Panc1 (cell line): ENCODE measurements at regions not wholly inside any gene's neighbourhood (a gene's known extent, or its start where the extent isn't known, plus 50 kb on each side); places are given as distances from the start of the nearest gene placed in this dataset.

Experiments
- ATAC-seq: fragments of 200-7000 bp; cut with Tn5 transposase; 2 replicates; pipeline ENCODE4 v1.9.1; 2020; ENCODE audit warnings: mild to moderate bottlenecking, moderate library complexity
- BruUV-seq: library from RNA; stranded (reverse); fragments of 400-500 nt; replicated peaks from 2 replicates; lab custom pipeline; 2021; lab: Mats Ljungman, UMichigan
- CTCF ChIA-PET: fragments of 300-600 bp; sonication (Branson Sonifier 250); formaldehyde crosslinking; loops from one replicate; lab custom pipeline; 2022; ENCODE audit warnings: antibody characterized with exemption; lab: Charles Lee
- POLR2A ChIA-PET: fragments of 300-600 bp; sonication (Branson Sonifier 250); formaldehyde crosslinking; loops from one replicate; lab custom pipeline; 2022; ENCODE audit warnings: antibody characterized with exemption; lab: Charles Lee
- DNase-seq: peaks from one replicate; pipeline ENCODE4 v3.0.0-alpha.2; 2010; ENCODE audit warnings: low read depth, low spot score
- H3K27ac ChIP-seq: 2 replicates; pipeline ENCODE4 v1.5.1; 2011; ENCODE audit warnings: mild to moderate bottlenecking, low read length, inconsistent platforms
- H3K27me3 ChIP-seq: fragments of 200-500 bp; sonication (Bioruptor generic); 2 replicates; pipeline ENCODE4 v1.6.0; 2014; ENCODE audit warnings: low read length, inconsistent platforms; ENCODE audit not compliant: control insufficient read depth, insufficient read depth
- H3K36me3 ChIP-seq: fragments of 200-500 bp; sonication (Bioruptor generic); 2 replicates; pipeline ENCODE4 v1.5.1; 2014; ENCODE audit warnings: inconsistent platforms, mild to moderate bottlenecking, low read length, moderate library complexity; ENCODE audit not compliant: control insufficient read depth, insufficient read depth
- H3K4me1 ChIP-seq: 2 replicates; pipeline ENCODE4 v1.5.1; 2011; ENCODE audit warnings: inconsistent platforms, mild to moderate bottlenecking, low read length, moderate library complexity; ENCODE audit not compliant: control insufficient read depth, insufficient read depth
- H3K4me3 ChIP-seq, 2 experiments: 2 replicates each; pipeline ENCODE4 v1.5.1; 2011 to 2012; ENCODE audit warnings: low read depth in 2 of 2, low read length in 2 of 2, mild to moderate bottlenecking in 2 of 2, inconsistent platforms in 1 of 2, moderate library complexity in 1 of 2
- H3K9me3 ChIP-seq: fragments of 200-500 bp; sonication (Bioruptor generic); 2 replicates; pipeline ENCODE4 v1.5.1; 2014; ENCODE audit warnings: low read depth, mild to moderate bottlenecking, inconsistent platforms, low read length, moderate library complexity; ENCODE audit not compliant: control insufficient read depth, insufficient read depth
- CTCF ChIP-seq: fragments of 450-650 bp; IDR thresholded peaks from 2 replicates; pipeline ENCODE4 v1.5.1; 2017; ENCODE audit warnings: mild to moderate bottlenecking
- POLR2AphosphoS5 ChIP-seq: IDR thresholded peaks from 2 replicates; pipeline ENCODE4 v1.6.1; 2012; ENCODE audit warnings: mild to moderate bottlenecking, low read depth, low read length, moderate library complexity
- REST ChIP-seq, 2 experiments: IDR thresholded peaks; 2 replicates each; pipeline ENCODE4 v1.6.1; 2011 to 2012; ENCODE audit warnings: low read depth in 2 of 2, control low read depth in 1 of 2, low read length in 1 of 2, mild to moderate bottlenecking in 1 of 2, moderate library complexity in 1 of 2; ENCODE audit not compliant: insufficient read depth in 1 of 2
- SIN3A ChIP-seq: IDR thresholded peaks from 2 replicates; pipeline ENCODE4 v1.6.1; 2012; ENCODE audit warnings: low read depth, mild to moderate bottlenecking, low read length, moderate library complexity, borderline replicate concordance; ENCODE audit not compliant: insufficient read depth
- TCF7L2 ChIP-seq: IDR thresholded peaks from 2 replicates; pipeline ENCODE4 v1.6.1; 2011; ENCODE audit warnings: mild to moderate bottlenecking, low read depth, low read length, inconsistent platforms
- in situ Hi-C: cut with HindIII; loops from 2 replicates; pipeline ENCODE4 v1.10.0; 2016; ENCODE audit warnings: low sequenced_read_pairs, low pct_unique_long_range_greater_than_20kb
- intact Hi-C: fragments of 100-400 bp; cut with micrococcal nuclease; formaldehyde crosslinking; loops from one replicate; pipeline ENCODE4 v1.10.0; 2022; ENCODE audit not compliant: unreplicated experiment

DNA sequence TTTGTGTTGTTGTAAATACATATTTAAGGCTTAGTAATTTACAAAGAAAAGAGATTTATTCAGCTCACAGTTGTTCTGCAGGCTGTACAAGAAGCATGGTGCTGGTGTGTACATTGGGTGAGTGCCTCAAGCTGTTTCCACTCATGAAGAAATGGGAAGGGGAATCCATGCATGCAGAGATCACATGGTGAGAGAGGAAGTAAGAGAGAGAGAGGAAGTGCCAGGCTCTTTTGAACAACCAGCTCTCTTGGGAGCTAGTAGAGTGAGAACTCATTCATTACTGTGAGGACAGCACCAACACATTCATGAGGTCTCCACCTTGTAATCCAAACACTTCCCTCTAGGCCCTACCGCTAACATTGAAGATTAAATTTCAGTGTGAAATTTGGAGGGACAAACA is 909.2 kb downstream of the NSUN3 start:
- in situ Hi-C loops (no loop called here), intact Hi-C loops (no loop called here)
- Histone ChIP-seq H3K4me1 (no peaks in the 10 kb centered on the region), H3K36me3 (no peaks in the 10 kb centered on the region), H3K4me3 (no peak overlapping the region), H3K9me3 (no peaks in the 10 kb centered on the region), H3K27me3 (no peaks in the 10 kb centered on the region), H3K27ac (no peak overlapping the region)
- TF ChIP-seq REST (IDR thresholded peaks at IDR 0.05; ENCODE audit: insufficient read depth in 1 of 2, low read depth in 2 of 2, low read length in 1 of 2): no peak
- no peak for DNase-seq
- ChIA-PET POLR2A (no interaction called here), CTCF (no interaction called here)
- no TSS peak for BruUV-seq
- no peak for ATAC-seq

GRCh38 chr3:94978084-94978483 is 915.2 kb downstream of the NSUN3 start:
- no TSS peak for BruUV-seq

More at GRCh38 chr3:94978084-94978483, 915.2 kb downstream of the NSUN3 start:
- DNase-seq (no peak), ATAC-seq (no peak)
- no peaks in the 10 kb centered on the region for H3K36me3 ChIP-seq
- intact Hi-C loops (no loop called here), in situ Hi-C loops (no loop called here)
- H3K9me3 ChIP-seq: no peaks in the 10 kb centered on the region
- no peak overlapping the region for H3K27ac ChIP-seq
- ChIA-PET POLR2A (no interaction called here), CTCF (no interaction called here)
- no peaks in the 10 kb centered on the region for H3K27me3 ChIP-seq
- no peak overlapping the region for H3K4me3 ChIP-seq
- TF ChIP-seq SIN3A: no peak
- TF ChIP-seq TCF7L2: no peak
- TF ChIP-seq CTCF: no peak
- TF ChIP-seq POLR2AphosphoS5: no peak
- TF ChIP-seq REST (IDR thresholded peaks at IDR 0.05; ENCODE audit: insufficient read depth in 1 of 2, low read depth in 2 of 2, low read length in 1 of 2): no peak
- no peaks in the 10 kb centered on the region for H3K4me1 ChIP-seq
